Stimulated activated CD8-positive, alpha-beta memory T cell treated with anti-CD3 and anti-CD28 coated beads, Interleukin-15, amount 100 ng/mL, for 24 hours (primary cell): ENCODE measurements at regions not wholly inside any gene's neighbourhood (a gene's known extent, or its start where the extent isn't known, plus 50 kb on each side); places are given as distances from the start of the nearest gene placed in this dataset.
"Not testable (repeated sequence)": the region's sequence is repeated elsewhere in the genome, so short reads cannot be mapped to it uniquely, and the experiment has no call there.

ENCODE experiments used
- DNase-seq: peaks from one replicate; pipeline ENCODE4 v3.0.0-alpha.2; 2020; ENCODE audit warnings: low read depth

- DNase-seq: peak; percentile 4
Measured at GRCh38 chr21:5065240-5066211, 5455.9 kb upstream of the TPTE start.

- DNase-seq: not testable (repeated sequence)
Measured at GRCh38 chr21:5066682-5067251, 5454.6 kb upstream of the TPTE start.

- not testable (repeated sequence) for DNase-seq
Measured at GRCh38 chr21:5067326-5068048, 5453.9 kb upstream of the TPTE start.

- not testable (repeated sequence) for DNase-seq
Measured at GRCh38 chr21:5068649-5069048, 5452.7 kb upstream of the TPTE start.

GRCh38 chr21:5071180-5071579 is 5450.2 kb upstream of the TPTE start:
- not testable (repeated sequence) for DNase-seq

GRCh38 chr21:5076854-5077253 is 5444.5 kb upstream of the TPTE start:
- DNase-seq: not testable (repeated sequence)

- not testable (repeated sequence) for DNase-seq
Measured at GRCh38 chr21:5079361-5079760, 5442.0 kb upstream of the TPTE start.

GRCh38 chr21:5080015-5080414 is 5441.4 kb upstream of the TPTE start:
- DNase-seq: not testable (repeated sequence)

GRCh38 chr21:5084246-5084645 is 5437.1 kb upstream of the TPTE start:
- DNase-seq: not testable (repeated sequence)

GRCh38 chr21:5085456-5085855 is 5435.9 kb upstream of the TPTE start:
- not testable (repeated sequence) for DNase-seq

GRCh38 chr21:5086416-5086815 is 5435.0 kb upstream of the TPTE start:
- DNase-seq: not testable (repeated sequence)

- DNase-seq: not testable (repeated sequence)
Measured at GRCh38 chr21:5088820-5089219, 5432.6 kb upstream of the TPTE start.

GRCh38 chr21:5089399-5090089 is 5431.8 kb upstream of the TPTE start:
- not testable (repeated sequence) for DNase-seq

- not testable (repeated sequence) for DNase-seq
Measured at GRCh38 chr21:5090132-5091079, 5431.0 kb upstream of the TPTE start.

- DNase-seq: not testable (repeated sequence)
Measured at GRCh38 chr21:5091274-5091673, 5430.1 kb upstream of the TPTE start.

- not testable (repeated sequence) for DNase-seq
Measured at GRCh38 chr21:5095628-5096027, 5425.8 kb upstream of the TPTE start.

- not testable (repeated sequence) for DNase-seq
Measured at GRCh38 chr21:5098010-5098743, 5423.2 kb upstream of the TPTE start.

- not testable (repeated sequence) for DNase-seq
Measured at GRCh38 chr21:5100604-5101174, 5420.7 kb upstream of the TPTE start.

GRCh38 chr21:5101749-5102148 is 5419.6 kb upstream of the TPTE start:
- not testable (repeated sequence) for DNase-seq
